ENCODE measurements at regions not wholly inside any gene's neighbourhood (a gene's known extent, or its start where the extent isn't known, plus 50 kb on each side); places are given as distances from the start of the nearest gene placed in this dataset.

DNA sequence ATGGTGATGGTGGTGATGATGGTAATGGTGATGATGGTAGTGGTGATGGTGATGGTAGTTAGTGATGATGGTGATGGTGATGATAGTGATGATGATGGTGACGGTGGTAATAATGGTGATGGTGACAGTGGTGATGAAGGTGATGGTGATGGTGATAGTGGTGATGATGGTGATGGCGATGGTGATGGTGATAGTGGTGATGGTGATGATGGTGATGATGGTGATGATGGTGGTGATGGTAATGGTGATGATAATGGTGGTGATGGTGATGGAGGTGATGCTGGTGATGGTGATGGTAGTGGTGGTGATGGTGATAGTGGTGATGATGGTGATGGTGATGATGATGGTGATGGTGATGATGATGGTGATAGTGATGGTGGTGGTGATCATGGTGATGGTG, 148.7 kb upstream of the TNRC6C start:
- no peak for DNase-seq

GRCh38 chr17:77810536-77810935, 148.0 kb upstream of the TNRC6C start:
- no peak for DNase-seq

DNA sequence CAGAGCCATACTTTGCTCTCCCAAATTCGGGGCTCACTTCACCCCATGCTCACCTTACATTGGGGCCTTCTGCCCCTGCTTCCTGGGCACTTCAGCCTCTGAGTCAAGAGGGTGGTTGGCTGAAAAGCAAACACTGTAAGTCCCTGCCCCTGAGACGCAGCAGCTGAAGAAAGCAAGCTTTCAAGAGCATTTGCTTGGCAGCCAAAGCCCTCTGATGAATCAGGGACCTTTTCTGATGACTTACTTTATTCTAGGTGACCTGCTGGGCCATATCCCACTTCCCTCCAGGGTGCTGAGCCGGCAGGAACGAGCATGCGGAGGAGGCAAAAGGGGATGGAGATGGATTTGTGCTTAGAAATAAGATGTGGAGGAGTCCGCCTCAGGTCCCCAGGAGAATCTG, 147.0 kb upstream of the TNRC6C start:
- no peak for DNase-seq

DNA sequence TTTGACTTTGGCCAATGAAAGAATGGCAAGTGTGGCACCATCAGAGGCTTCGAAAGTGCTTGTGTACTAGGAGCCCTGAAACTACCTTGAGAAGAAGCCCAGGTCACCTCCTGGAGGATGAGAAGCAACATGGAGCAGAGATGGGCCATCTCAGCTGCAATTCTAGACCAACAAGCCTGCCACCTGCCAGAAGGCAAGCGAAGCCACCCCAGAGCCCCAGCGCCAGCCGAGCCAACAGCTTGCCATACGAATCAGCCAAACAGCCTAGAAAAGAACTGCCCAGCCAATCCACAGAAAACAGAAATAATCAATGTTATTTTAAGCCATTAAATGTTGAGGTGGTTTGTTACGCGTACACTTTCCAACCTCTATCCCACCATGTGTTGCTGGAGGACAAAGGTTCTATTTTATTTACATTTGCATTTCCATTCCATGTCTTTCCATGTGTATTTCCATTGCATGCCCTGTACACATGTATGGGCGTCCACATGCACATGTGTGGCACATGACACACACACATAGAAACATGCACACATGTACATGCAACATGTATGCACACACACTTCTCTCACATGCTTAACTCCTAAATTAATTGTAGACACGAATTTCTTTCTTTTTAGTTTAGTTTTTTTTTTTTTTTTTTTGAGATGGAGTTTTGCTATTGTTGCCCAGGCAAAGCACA, 144.3 kb upstream of the TNRC6C start:
- no peak for DNase-seq

GRCh38 chr17:77815127-77815905, 143.2 kb upstream of the TNRC6C start:
- no peak for DNase-seq

DNA sequence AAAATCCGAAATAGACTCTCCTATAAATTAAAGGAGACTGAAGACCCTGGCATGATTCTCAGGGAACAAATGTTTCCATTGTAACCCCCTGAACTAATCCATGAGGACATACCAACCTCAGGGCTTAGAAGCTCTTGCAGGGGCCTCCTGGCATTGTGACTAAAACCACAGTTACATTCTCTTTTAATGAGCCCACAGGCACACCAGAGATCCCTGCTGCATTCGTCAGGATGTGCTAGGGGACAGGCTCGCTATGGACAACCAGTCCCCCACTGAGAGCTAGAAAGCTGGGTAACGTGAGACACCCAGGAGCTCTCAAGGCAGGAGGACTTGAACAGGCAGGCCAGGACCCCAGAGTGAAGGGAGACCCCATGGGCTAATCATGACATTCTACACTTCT, 140.6 kb upstream of the TNRC6C start:
- DNase-seq, result no peak

DNA sequence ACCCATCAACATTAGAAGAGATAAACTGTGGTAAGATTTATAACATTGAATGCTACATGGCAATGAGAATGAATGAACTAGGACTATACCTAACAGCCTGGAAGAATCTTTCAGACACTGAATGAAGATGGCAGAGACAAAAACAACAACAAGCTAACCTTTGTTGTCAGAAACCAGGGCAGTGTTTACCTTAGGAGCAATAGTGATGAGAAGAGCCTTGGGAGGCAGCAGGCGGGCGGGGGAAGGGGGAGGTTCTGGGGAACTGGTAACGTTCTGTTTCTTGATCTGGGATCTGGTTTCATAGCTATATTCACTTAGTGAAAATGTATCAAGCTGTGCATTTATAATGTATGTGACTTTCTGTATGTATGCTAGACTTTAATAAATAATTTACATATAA, 139.0 kb upstream of the TNRC6C start:
- no peak for DNase-seq

GRCh38 chr17:77821114-77821513, 137.4 kb upstream of the TNRC6C start:
- no peak for DNase-seq

GRCh38 chr17:77822302-77823030, 136.0 kb upstream of the TNRC6C start:
- no peak for DNase-seq

GRCh38 chr17:77824102-77824779, 134.3 kb upstream of the TNRC6C start:
- DNase-seq, result no peak

GRCh38 chr17:77824780-77825280, 133.7 kb upstream of the TNRC6C start:
- DNase-seq, result no peak

DNA sequence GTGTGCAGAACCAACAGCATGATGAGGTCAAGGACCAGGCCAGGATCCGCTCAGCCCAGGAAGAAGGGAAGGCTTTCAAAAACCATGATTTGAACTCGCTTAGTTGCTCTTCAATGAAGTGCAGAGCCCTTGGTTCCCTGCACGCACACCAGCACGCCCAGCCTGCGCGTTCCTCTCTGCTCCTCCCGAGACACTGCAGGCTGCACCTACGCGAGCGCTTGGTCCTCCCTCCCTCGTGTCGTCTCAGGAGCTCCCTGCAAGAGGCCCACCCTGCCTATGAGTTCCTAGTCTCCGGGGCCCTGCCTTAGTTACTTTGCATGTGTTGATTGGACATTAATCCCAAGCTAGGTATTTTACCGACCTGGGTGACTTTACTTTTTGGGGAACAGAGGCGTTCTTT, 132.9 kb upstream of the TNRC6C start:
- no peak for DNase-seq

DNA sequence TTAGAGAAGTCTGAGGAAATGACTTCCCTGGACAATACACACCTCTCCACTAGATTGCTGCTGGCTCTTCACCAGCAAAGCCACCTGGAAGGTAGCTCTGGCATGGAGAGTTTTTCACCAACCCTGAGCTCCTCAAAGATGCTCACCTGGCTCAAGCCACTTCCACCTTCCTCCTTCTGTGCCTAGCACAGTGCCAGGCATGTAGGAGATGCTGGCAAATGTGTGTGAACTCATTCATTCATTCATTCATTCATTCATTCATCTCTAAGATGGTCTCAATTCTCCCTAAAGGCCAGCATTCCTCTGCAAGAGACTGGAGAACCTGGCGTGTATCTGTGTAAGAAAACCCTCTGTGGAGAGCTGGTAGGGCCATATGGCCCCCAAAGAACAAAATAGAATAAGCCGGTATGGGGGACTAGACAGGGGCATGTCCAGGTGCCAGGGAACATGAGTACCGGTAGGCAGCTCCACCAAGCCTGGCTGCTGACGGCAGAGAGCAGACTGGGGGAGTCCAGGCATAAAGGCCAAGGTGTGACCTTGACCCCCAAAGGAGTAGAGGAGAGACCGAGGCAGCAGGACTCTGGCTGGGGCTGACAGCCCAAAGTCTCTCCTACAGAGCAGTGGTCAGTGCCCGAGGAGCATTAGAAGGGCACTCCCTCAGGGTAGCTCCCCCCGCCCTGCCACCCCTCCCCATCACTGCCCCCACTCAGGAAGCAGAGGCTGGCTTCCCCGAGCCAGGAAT, 132.2 kb upstream of the TNRC6C start:
- DNase-seq, result no peak

DNA sequence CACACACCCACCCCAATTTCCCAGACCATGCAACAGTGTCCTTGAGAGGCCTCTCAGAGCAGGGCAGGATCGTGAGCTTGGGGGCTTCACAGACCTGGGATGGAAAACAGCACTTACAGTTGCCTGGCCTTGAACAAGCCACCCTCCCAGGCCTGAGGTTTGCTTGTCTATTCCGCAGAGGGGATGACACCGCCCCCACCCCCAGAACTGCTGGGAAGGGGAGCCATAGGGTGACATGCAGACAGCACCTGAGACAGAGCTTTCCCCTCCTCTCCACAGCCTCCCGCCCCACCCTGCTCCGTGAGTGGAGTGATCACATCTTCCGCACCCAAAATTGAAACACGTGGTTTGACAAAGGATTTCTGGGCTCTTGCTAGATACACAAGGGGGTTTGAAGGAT, 131.5 kb upstream of the TNRC6C start:
- DNase-seq, result no peak

DNA sequence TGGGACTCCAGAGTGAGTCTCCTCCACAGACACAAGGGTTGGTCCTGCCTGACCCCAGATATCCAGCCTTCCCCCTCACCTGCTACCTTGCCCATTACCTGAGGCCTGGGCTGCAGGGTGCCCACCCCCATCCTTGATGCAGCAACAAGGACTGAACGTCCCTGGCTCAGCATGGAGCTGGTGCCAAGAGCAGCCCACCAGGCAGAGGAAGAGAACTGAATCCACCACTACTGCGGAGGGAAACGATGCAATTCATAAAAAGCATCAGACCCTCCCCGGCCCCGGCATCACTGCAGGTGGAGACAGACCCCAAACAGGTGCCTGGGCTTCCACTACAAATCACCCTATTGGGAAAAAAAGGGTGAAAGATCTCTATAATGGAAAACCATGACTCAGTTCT, 131.0 kb upstream of the TNRC6C start:
- DNase-seq, result no peak

GRCh38 chr17:77828749-77829539, 129.6 kb upstream of the TNRC6C start:
- DNase-seq, result no peak

GRCh38 chr17:77829843-77830799, 128.4 kb upstream of the TNRC6C start:
- no peak for DNase-seq

- DNase-seq, result no peak
Observed at GRCh38 chr17:77830816-77831473, 127.6 kb upstream of the TNRC6C start.

GRCh38 chr17:77831474-77832179, 126.9 kb upstream of the TNRC6C start:
- DNase-seq, result no peak
